ENCODE measurements at regions not wholly inside any gene's neighbourhood (a gene's known extent, or its start where the extent isn't known, plus 50 kb on each side); places are given as distances from the start of the nearest gene placed in this dataset.

- no peak for DNase-seq
Observed at GRCh38 chr4:26110493-26110892, 196.5 kb downstream of the SMIM20 start.

GRCh38 chr4:26113339-26113940 is 199.4 kb downstream of the SMIM20 start:
- DNase-seq, result no peak

GRCh38 chr4:26116057-26116456 is 202.0 kb downstream of the SMIM20 start:
- DNase-seq, result no peak

- DNase-seq, result no peak
Observed at GRCh38 chr4:26120098-26120825, 200.6 kb upstream of the RBPJ start.

- DNase-seq, result no peak
Observed at GRCh38 chr4:26122690-26123089, 198.1 kb upstream of the RBPJ start.

GRCh38 chr4:26124753-26125321 is 196.0 kb upstream of the RBPJ start:
- no peak for DNase-seq

- DNase-seq, result no peak
Observed at GRCh38 chr4:26126143-26126718, 194.6 kb upstream of the RBPJ start.

GRCh38 chr4:26126994-26127393 is 193.8 kb upstream of the RBPJ start:
- no peak for DNase-seq

GRCh38 chr4:26127851-26128337 is 192.9 kb upstream of the RBPJ start:
- DNase-seq, result no peak

GRCh38 chr4:26130173-26130572 is 190.6 kb upstream of the RBPJ start:
- DNase-seq, result no peak

GRCh38 chr4:26130841-26131432 is 189.9 kb upstream of the RBPJ start:
- DNase-seq, result no peak

- DNase-seq, result no peak
Observed at GRCh38 chr4:26131711-26132110, 189.1 kb upstream of the RBPJ start.

GRCh38 chr4:26132858-26133257 is 188.0 kb upstream of the RBPJ start:
- peak in 1 of 2 experiments; percentile 1 for DNase-seq

- DNase-seq, result no peak
Observed at GRCh38 chr4:26133840-26134239, 187.0 kb upstream of the RBPJ start.

- DNase-seq, result no peak
Observed at GRCh38 chr4:26135331-26135730, 185.5 kb upstream of the RBPJ start.

- no peak for DNase-seq
Observed at GRCh38 chr4:26136615-26137014, 184.2 kb upstream of the RBPJ start.

GRCh38 chr4:26137288-26137687 is 183.5 kb upstream of the RBPJ start:
- no peak for DNase-seq

GRCh38 chr4:26139310-26139924 is 181.4 kb upstream of the RBPJ start:
- no peak for DNase-seq

- no peak for DNase-seq
Observed at GRCh38 chr4:26140150-26140898, 180.5 kb upstream of the RBPJ start.

GRCh38 chr4:26141051-26141721 is 179.6 kb upstream of the RBPJ start:
- no peak for DNase-seq

GRCh38 chr4:26141911-26142638 is 178.7 kb upstream of the RBPJ start:
- peak in 1 of 2 experiments; percentile 7 for DNase-seq
